ENCODE measurements at regions not wholly inside any gene's neighbourhood (a gene's known extent, or its start where the extent isn't known, plus 50 kb on each side); places are given as distances from the start of the nearest gene placed in this dataset.
A peak's percentile ranks its signal among the peaks of the same experiment; 100 is the strongest.

- no peak for DNase-seq
Observed at GRCh38 chr2:81739966-81740365, 1435.4 kb upstream of the LRRTM1 start.

- DNase-seq: no peak
Observed at GRCh38 chr2:81734981-81735380, 1430.4 kb upstream of the LRRTM1 start.

- DNase-seq: no peak
Observed at GRCh38 chr2:81714817-81715216, 1410.3 kb upstream of the LRRTM1 start.

GRCh38 chr2:81706856-81707255, 1402.3 kb upstream of the LRRTM1 start:
- DNase-seq: no peak

- no peak for DNase-seq
Observed at GRCh38 chr2:81703831-81704230, 1399.3 kb upstream of the LRRTM1 start.

- DNase-seq: no peak
Observed at GRCh38 chr2:81692566-81692965, 1388.0 kb upstream of the LRRTM1 start.

- peak; percentile 11 for DNase-seq
Observed at GRCh38 chr2:81675641-81676040, 1371.1 kb upstream of the LRRTM1 start.

GRCh38 chr2:81672923-81673322, 1368.4 kb upstream of the LRRTM1 start:
- no peak for DNase-seq

- DNase-seq: no peak
Observed at GRCh38 chr2:81672516-81672915, 1368.0 kb upstream of the LRRTM1 start.

GRCh38 chr2:81670885-81671284, 1366.3 kb upstream of the LRRTM1 start:
- no peak for DNase-seq

- peak; percentile 56 for DNase-seq
Observed at GRCh38 chr2:81661081-81661480, 1356.5 kb upstream of the LRRTM1 start.

GRCh38 chr2:81658227-81658626, 1353.7 kb upstream of the LRRTM1 start:
- DNase-seq: no peak

- DNase-seq: no peak
Observed at GRCh38 chr2:81650048-81650971, 1345.8 kb upstream of the LRRTM1 start.

- no peak for DNase-seq
Observed at GRCh38 chr2:81648806-81649205, 1344.3 kb upstream of the LRRTM1 start.

- no peak for DNase-seq
Observed at GRCh38 chr2:81648370-81648769, 1343.8 kb upstream of the LRRTM1 start.

GRCh38 chr2:81647715-81648230, 1343.2 kb upstream of the LRRTM1 start:
- DNase-seq: no peak

- no peak for DNase-seq
Observed at GRCh38 chr2:81645745-81646301, 1341.3 kb upstream of the LRRTM1 start.

- no peak for DNase-seq
Observed at GRCh38 chr2:81644189-81644588, 1339.6 kb upstream of the LRRTM1 start.

GRCh38 chr2:81624825-81625224, 1320.3 kb upstream of the LRRTM1 start:
- DNase-seq: no peak

GRCh38 chr2:81600088-81600487, 1295.5 kb upstream of the LRRTM1 start:
- DNase-seq: no peak

- no peak for DNase-seq
Observed at GRCh38 chr2:81598453-81598852, 1293.9 kb upstream of the LRRTM1 start.

- no peak for DNase-seq
Observed at GRCh38 chr2:81589406-81589805, 1284.9 kb upstream of the LRRTM1 start.

GRCh38 chr2:81583311-81584108, 1279.0 kb upstream of the LRRTM1 start:
- DNase-seq: no peak
